GM23338 (cell line): ENCODE measurements at regions not wholly inside any gene's neighbourhood (a gene's known extent, or its start where the extent isn't known, plus 50 kb on each side); places are given as distances from the start of the nearest gene placed in this dataset.

Experiments used
- ATAC-seq: fragments of 200-7000 bp; cut with Tn5 transposase; 3 replicates; pipeline ENCODE4 v1.9.1; 2020
- DNase-seq: peaks from one replicate; pipeline ENCODE4 v3.0.0-alpha.2; 2015; ENCODE audit warnings: low spot score
- H2AFZ ChIP-seq: fragments of 200-600 bp; sonication (generic); 2 replicates; pipeline ENCODE4 v1.8.0; 2016; ENCODE audit warnings: antibody characterized with exemption, mild to moderate bottlenecking, moderate library complexity
- H3F3A ChIP-seq: fragments of 200-600 bp; sonication (generic); replicated peaks from 2 replicates; pipeline ENCODE4 v1.8.0; 2017; ENCODE audit warnings: antibody characterized with exemption, mixed run types, low read depth
- H3K27ac ChIP-seq: fragments of 200-600 bp; sonication (generic); 2 replicates; pipeline ENCODE4 v1.6.1; 2016; ENCODE audit warnings: low read depth
- H3K27me3 ChIP-seq: fragments of 200-600 bp; sonication (generic); 2 replicates; pipeline ENCODE4 v1.8.0; 2016; ENCODE audit warnings: mild to moderate bottlenecking, mixed run types, moderate library complexity; ENCODE audit not compliant: insufficient read depth
- H3K36me3 ChIP-seq: fragments of 200-600 bp; sonication (generic); 2 replicates; pipeline ENCODE4 v1.8.0; 2016; ENCODE audit warnings: mild to moderate bottlenecking; ENCODE audit not compliant: insufficient read depth
- H3K4me1 ChIP-seq: fragments of 200-600 bp; sonication (generic); 2 replicates; pipeline ENCODE4 v1.8.0; 2016; ENCODE audit warnings: mild to moderate bottlenecking, moderate library complexity; ENCODE audit not compliant: insufficient read depth
- H3K4me2 ChIP-seq: fragments of 200-600 bp; sonication (generic); 2 replicates; pipeline ENCODE4 v1.7.1; 2017; ENCODE audit warnings: mixed run types
- H3K4me3 ChIP-seq: fragments of 200-600 bp; sonication (generic); 2 replicates; pipeline ENCODE4 v1.6.1; 2016; ENCODE audit warnings: mixed run types
- H3K79me2 ChIP-seq: fragments of 200-600 bp; sonication (generic); replicated peaks from 2 replicates; pipeline ENCODE4 v1.8.0; 2017; ENCODE audit warnings: mild to moderate bottlenecking; ENCODE audit not compliant: insufficient read depth
- H3K9me2 ChIP-seq: fragments of 200-600 bp; sonication (generic); 2 replicates; pipeline ENCODE4 v1.8.0; 2017; ENCODE audit not compliant: insufficient read depth
- H4K20me1 ChIP-seq: fragments of 200-600 bp; sonication (generic); replicated peaks from 2 replicates; pipeline ENCODE4 v1.8.0; 2017; ENCODE audit warnings: mild to moderate bottlenecking; ENCODE audit not compliant: insufficient read depth
- H3K27ac Mint-ChIP-seq: 2 replicates; pipeline ENCODE4 v1.8.0; 2020; ENCODE audit warnings: inconsistent platforms, mild to moderate bottlenecking, moderate library complexity, mixed read lengths
- H3K27me3 Mint-ChIP-seq: 3 replicates; pipeline ENCODE4 v1.8.0; 2022; ENCODE audit warnings: low read depth, mild to moderate bottlenecking, moderate library complexity, mixed read lengths, inconsistent platforms; ENCODE audit not compliant: insufficient read depth, poor library complexity
- H3K36me3 Mint-ChIP-seq: 3 replicates; pipeline ENCODE4 v1.8.0; 2021; ENCODE audit warnings: low read depth, mild to moderate bottlenecking, inconsistent platforms, moderate library complexity, mixed read lengths
- H3K4me1 Mint-ChIP-seq: 3 replicates; pipeline ENCODE4 v1.8.0; 2020; ENCODE audit warnings: mild to moderate bottlenecking, inconsistent platforms, mixed read lengths
- H3K4me3 Mint-ChIP-seq: 3 replicates; pipeline ENCODE4 v1.8.0; 2021; ENCODE audit warnings: moderate library complexity, mild to moderate bottlenecking, inconsistent platforms, mixed read lengths
- H3K9me3 Mint-ChIP-seq: 3 replicates; pipeline ENCODE4 v1.8.0; 2020; ENCODE audit warnings: moderate library complexity, mild to moderate bottlenecking, inconsistent platforms, mixed read lengths
- EZH2 ChIP-seq: fragments of 200-600 bp; sonication (generic); IDR thresholded peaks from one replicate; pipeline ENCODE4 v1.8.0; 2017; ENCODE audit warnings: antibody characterized with exemption, mild to moderate bottlenecking, low read depth; ENCODE audit not compliant: unreplicated experiment
- JUNB ChIP-seq: IDR thresholded peaks from one replicate; pipeline ENCODE4 v1.6.1; 2016; ENCODE audit warnings: antibody characterized with exemption; ENCODE audit not compliant: unreplicated experiment
- NANOG ChIP-seq: IDR thresholded peaks from 2 replicates; pipeline ENCODE4 v1.6.1; 2016; ENCODE audit warnings: antibody characterized with exemption, borderline replicate concordance
- POLR2AphosphoS5 ChIP-seq: IDR thresholded peaks from 2 replicates; pipeline ENCODE4 v1.6.1; 2016; ENCODE audit warnings: antibody characterized with exemption, low read depth
- ZNF331 ChIP-seq: fragments of 250-450 bp; sonication (Bioruptor Pico); IDR thresholded peaks from 2 replicates; pipeline ENCODE4 v1.5.0; 2020; ENCODE audit warnings: low read depth, mild to moderate bottlenecking, moderate library complexity
- TF ChIP-seq, protein P1 (sequence below): fragments of 250-450 bp; sonication (Bioruptor Pico); IDR thresholded peaks from 2 replicates; pipeline ENCODE4 v1.5.0; 2020; ENCODE audit warnings: mild to moderate bottlenecking, moderate library complexity
- TF ChIP-seq, protein P2 (sequence below), 2 experiments: fragments of 200-600 bp in 1 of 2; sonication (generic) in 1 of 2; conservative IDR thresholded peaks; 2 replicates each; pipeline versions ENCODE4 v1.5.1 to v1.6.1; 2016 to 2017; ENCODE audit warnings: antibody characterized with exemption in 2 of 2, low read depth in 2 of 2, mild to moderate bottlenecking in 2 of 2, moderate library complexity in 1 of 2

DNA sequence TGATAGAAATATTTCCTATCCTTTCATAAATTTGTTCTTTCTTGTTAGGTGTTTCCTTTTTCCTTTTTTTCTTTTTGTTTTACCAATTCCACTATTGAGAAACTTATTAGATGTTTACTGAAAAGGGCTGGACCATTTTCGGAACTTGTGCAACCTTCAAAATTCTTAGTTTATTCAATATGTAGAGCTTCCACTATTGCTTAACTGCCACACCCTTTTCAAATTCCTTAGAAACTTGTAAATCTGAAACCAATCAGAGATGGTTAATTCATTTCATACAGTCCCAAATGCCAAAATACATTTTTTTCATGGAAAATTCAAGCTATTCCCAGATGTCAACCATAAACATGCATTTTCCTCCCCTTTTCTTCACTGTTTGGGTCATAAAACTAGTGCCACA lies 66.1 kb upstream of the SLC39A8 start:
- Histone ChIP-seq H3K9me2 (no peaks in the 10 kb centered on the region), H3K36me3 (no peaks in the 10 kb centered on the region), H2AFZ (no peak overlapping the region), H3K27ac (no peak overlapping the region), H3K27me3 (no peaks in the 10 kb centered on the region), H3K79me2 (no peaks in the 10 kb centered on the region), H4K20me1 (no peaks in the 10 kb centered on the region), H3K4me1 (no peaks in the 10 kb centered on the region), H3K4me2 (no peak overlapping the region), H3K4me3 (no peak overlapping the region), H3F3A (0 out of 2 replicates have a peak, but pooled peaks cover 6% of the 10 kb centered on the region)
- Mint-ChIP-seq H3K27ac (no peak overlapping the region), H3K4me1 (peaks cover 7% of the 10 kb centered on the region), H3K36me3 (no peaks in the 10 kb centered on the region), H3K27me3 (no peaks in the 10 kb centered on the region), H3K4me3 (no peak overlapping the region), H3K9me3 (no peaks in the 10 kb centered on the region)
- ATAC-seq: no peak
- TF ChIP-seq ZNF331 (CRISPR knock-in tag): no peak
- TF ChIP-seq NANOG: no peak
- TF ChIP-seq, protein P1, sequence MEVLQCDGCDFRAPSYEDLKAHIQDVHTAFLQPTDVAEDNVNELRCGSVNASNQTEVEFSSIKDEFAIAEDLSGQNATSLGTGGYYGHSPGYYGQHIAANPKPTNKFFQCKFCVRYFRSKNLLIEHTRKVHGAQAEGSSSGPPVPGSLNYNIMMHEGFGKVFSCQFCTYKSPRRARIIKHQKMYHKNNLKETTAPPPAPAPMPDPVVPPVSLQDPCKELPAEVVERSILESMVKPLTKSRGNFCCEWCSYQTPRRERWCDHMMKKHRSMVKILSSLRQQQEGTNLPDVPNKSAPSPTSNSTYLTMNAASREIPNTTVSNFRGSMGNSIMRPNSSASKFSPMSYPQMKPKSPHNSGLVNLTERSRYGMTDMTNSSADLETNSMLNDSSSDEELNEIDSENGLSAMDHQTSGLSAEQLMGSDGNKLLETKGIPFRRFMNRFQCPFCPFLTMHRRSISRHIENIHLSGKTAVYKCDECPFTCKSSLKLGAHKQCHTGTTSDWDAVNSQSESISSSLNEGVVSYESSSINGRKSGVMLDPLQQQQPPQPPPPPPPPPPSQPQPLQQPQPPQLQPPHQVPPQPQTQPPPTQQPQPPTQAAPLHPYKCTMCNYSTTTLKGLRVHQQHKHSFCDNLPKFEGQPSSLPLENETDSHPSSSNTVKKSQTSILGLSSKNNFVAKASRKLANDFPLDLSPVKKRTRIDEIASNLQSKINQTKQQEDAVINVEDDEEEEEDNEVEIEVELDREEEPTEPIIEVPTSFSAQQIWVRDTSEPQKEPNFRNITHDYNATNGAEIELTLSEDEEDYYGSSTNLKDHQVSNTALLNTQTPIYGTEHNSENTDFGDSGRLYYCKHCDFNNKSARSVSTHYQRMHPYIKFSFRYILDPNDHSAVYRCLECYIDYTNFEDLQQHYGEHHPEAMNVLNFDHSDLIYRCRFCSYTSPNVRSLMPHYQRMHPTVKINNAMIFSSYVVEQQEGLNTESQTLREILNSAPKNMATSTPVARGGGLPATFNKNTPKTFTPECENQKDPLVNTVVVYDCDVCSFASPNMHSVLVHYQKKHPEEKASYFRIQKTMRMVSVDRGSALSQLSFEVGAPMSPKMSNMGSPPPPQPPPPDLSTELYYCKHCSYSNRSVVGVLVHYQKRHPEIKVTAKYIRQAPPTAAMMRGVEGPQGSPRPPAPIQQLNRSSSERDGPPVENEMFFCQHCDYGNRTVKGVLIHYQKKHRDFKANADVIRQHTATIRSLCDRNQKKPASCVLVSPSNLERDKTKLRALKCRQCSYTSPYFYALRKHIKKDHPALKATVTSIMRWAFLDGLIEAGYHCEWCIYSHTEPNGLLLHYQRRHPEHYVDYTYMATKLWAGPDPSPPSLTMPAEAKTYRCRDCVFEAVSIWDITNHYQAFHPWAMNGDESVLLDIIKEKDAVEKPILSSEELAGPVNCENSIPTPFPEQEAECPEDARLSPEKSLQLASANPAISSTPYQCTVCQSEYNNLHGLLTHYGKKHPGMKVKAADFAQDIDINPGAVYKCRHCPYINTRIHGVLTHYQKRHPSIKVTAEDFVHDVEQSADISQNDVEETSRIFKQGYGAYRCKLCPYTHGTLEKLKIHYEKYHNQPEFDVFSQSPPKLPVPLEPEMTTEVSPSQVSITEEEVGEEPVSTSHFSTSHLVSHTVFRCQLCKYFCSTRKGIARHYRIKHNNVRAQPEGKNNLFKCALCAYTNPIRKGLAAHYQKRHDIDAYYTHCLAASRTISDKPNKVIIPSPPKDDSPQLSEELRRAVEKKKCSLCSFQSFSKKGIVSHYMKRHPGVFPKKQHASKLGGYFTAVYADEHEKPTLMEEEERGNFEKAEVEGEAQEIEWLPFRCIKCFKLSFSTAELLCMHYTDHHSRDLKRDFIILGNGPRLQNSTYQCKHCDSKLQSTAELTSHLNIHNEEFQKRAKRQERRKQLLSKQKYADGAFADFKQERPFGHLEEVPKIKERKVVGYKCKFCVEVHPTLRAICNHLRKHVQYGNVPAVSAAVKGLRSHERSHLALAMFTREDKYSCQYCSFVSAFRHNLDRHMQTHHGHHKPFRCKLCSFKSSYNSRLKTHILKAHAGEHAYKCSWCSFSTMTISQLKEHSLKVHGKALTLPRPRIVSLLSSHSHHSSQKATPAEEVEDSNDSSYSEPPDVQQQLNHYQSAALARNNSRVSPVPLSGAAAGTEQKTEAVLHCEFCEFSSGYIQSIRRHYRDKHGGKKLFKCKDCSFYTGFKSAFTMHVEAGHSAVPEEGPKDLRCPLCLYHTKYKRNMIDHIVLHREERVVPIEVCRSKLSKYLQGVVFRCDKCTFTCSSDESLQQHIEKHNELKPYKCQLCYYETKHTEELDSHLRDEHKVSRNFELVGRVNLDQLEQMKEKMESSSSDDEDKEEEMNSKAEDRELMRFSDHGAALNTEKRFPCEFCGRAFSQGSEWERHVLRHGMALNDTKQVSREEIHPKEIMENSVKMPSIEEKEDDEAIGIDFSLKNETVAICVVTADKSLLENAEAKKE: no peak
- TF ChIP-seq EZH2: no peak
- TF ChIP-seq JUNB: no peak
- no peak for TF ChIP-seq POLR2AphosphoS5
- TF ChIP-seq, protein P2, sequence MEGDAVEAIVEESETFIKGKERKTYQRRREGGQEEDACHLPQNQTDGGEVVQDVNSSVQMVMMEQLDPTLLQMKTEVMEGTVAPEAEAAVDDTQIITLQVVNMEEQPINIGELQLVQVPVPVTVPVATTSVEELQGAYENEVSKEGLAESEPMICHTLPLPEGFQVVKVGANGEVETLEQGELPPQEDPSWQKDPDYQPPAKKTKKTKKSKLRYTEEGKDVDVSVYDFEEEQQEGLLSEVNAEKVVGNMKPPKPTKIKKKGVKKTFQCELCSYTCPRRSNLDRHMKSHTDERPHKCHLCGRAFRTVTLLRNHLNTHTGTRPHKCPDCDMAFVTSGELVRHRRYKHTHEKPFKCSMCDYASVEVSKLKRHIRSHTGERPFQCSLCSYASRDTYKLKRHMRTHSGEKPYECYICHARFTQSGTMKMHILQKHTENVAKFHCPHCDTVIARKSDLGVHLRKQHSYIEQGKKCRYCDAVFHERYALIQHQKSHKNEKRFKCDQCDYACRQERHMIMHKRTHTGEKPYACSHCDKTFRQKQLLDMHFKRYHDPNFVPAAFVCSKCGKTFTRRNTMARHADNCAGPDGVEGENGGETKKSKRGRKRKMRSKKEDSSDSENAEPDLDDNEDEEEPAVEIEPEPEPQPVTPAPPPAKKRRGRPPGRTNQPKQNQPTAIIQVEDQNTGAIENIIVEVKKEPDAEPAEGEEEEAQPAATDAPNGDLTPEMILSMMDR (conservative IDR thresholded peaks at IDR 0.05; ENCODE audit: low read depth in 2 of 2): no peak
- DNase-seq: no peak
